HEK293 (cell line): ENCODE measurements at regions not wholly inside any gene's neighbourhood (a gene's known extent, or its start where the extent isn't known, plus 50 kb on each side); places are given as distances from the start of the nearest gene placed in this dataset.

Experiments
- CTCF ChIA-PET: fragments of 350-600 bp; formaldehyde crosslinking; extraction: SDS; loops from one replicate; lab custom pipeline; 2021; ENCODE audit warnings: antibody characterized with exemption; lab: Yijun Ruan, JAX
- POLR2A ChIA-PET: fragments of 300-600 bp; formaldehyde crosslinking; extraction: SDS; loops from one replicate; lab custom pipeline; 2020; ENCODE audit warnings: antibody characterized with exemption, inconsistent platforms; lab: Yijun Ruan, JAX
- H3K27ac ChIP-seq: fragments of 200-500 bp; sonication (Bioruptor generic); 2 replicates; pipeline ENCODE4 v1.5.1; 2014; ENCODE audit warnings: low read depth, low read length, control low read depth, inconsistent platforms; ENCODE audit errors: extremely low read depth
- H3K36me3 ChIP-seq, 2 experiments: fragments of 200-500 bp in 1 of 2; sonication (Bioruptor generic) in 1 of 2; 1 replicate in 1 of 2; 2 replicates in 1 of 2; pipeline ENCODE4 v1.5.1; 2014 to 2017; ENCODE audit warnings: inconsistent platforms in 2 of 2, low read length in 2 of 2; ENCODE audit not compliant: control insufficient read depth in 2 of 2, insufficient read depth in 1 of 2
- H3K4me1 ChIP-seq: fragments of 200-500 bp; sonication (Bioruptor generic); 2 replicates; pipeline ENCODE4 v1.5.1; 2014; ENCODE audit warnings: mild to moderate bottlenecking, low read length, inconsistent platforms; ENCODE audit not compliant: control insufficient read depth, insufficient read depth
- H3K4me3 ChIP-seq: 2 replicates; pipeline ENCODE4 v1.5.1; 2011; ENCODE audit warnings: low read depth, mild to moderate bottlenecking, control low read depth, low read length, moderate library complexity
- H3K9me3 ChIP-seq: fragments of 200-500 bp; sonication (Bioruptor generic); 2 replicates; pipeline ENCODE4 v1.5.1; 2014; ENCODE audit warnings: low read depth, low read length, inconsistent platforms; ENCODE audit not compliant: control insufficient read depth, insufficient read depth
- FEZF1 ChIP-seq: fragments of 450-650 bp; formaldehyde crosslinking; IDR thresholded peaks from 2 replicates; pipeline ENCODE4 v1.5.1; 2016; ENCODE audit warnings: missing biosample characterization, missing genetic modification characterization
- GFI1B ChIP-seq: fragments of 450-650 bp; formaldehyde crosslinking; IDR thresholded peaks from 2 replicates; pipeline ENCODE4 v1.5.1; 2016; ENCODE audit warnings: missing biosample characterization, missing genetic modification characterization
- INSM2 ChIP-seq: fragments of 450-650 bp; formaldehyde crosslinking; IDR thresholded peaks from 2 replicates; pipeline ENCODE4 v1.5.1; 2016; ENCODE audit warnings: missing biosample characterization, missing genetic modification characterization
- KLF9 ChIP-seq: fragments of 450-650 bp; formaldehyde crosslinking; IDR thresholded peaks from 2 replicates; pipeline ENCODE4 v1.5.1; 2016; ENCODE audit warnings: missing biosample characterization, missing genetic modification characterization, low read depth
- SCRT1 ChIP-seq: fragments of 450-650 bp; formaldehyde crosslinking; IDR thresholded peaks from 2 replicates; pipeline ENCODE4 v1.5.1; 2016; ENCODE audit warnings: missing biosample characterization, missing genetic modification characterization, borderline replicate concordance
- WT1 ChIP-seq: fragments of 450-650 bp; formaldehyde crosslinking; IDR thresholded peaks from 2 replicates; pipeline ENCODE4 v1.5.1; 2016; ENCODE audit warnings: missing biosample characterization, missing genetic modification characterization
- ZNF121 ChIP-seq: fragments of 450-650 bp; formaldehyde crosslinking; IDR thresholded peaks from 2 replicates; pipeline ENCODE4 v1.5.1; 2016; ENCODE audit warnings: missing biosample characterization, missing genetic modification characterization
- ZNF140 ChIP-seq: fragments of 450-650 bp; formaldehyde crosslinking; IDR thresholded peaks from 2 replicates; pipeline ENCODE4 v1.5.1; 2016; ENCODE audit warnings: missing biosample characterization, missing genetic modification characterization
- ZNF148 ChIP-seq: fragments of 450-650 bp; formaldehyde crosslinking; IDR thresholded peaks from 2 replicates; pipeline ENCODE4 v1.5.0; 2017; ENCODE audit warnings: missing biosample characterization, missing genetic modification characterization, borderline replicate concordance
- ZNF202 ChIP-seq: fragments of 450-650 bp; formaldehyde crosslinking; IDR thresholded peaks from 2 replicates; pipeline ENCODE4 v1.5.1; 2016; ENCODE audit warnings: missing biosample characterization, missing genetic modification characterization, borderline replicate concordance
- ZNF23 ChIP-seq: fragments of 450-650 bp; formaldehyde crosslinking; IDR thresholded peaks from 2 replicates; pipeline ENCODE4 v1.5.1; 2016; ENCODE audit warnings: missing biosample characterization, missing genetic modification characterization, borderline replicate concordance
- ZNF394 ChIP-seq: fragments of 450-650 bp; formaldehyde crosslinking; IDR thresholded peaks from 2 replicates; pipeline ENCODE4 v1.5.1; 2016; ENCODE audit warnings: missing biosample characterization, missing genetic modification characterization, mild to moderate bottlenecking, moderate library complexity, borderline replicate concordance
- ZNF660 ChIP-seq: fragments of 450-650 bp; IDR thresholded peaks from 2 replicates; pipeline ENCODE4 v1.5.1; 2018; ENCODE audit warnings: missing biosample characterization, mild to moderate bottlenecking, missing genetic modification characterization
- ZNF777 ChIP-seq: fragments of 450-650 bp; formaldehyde crosslinking; IDR thresholded peaks from 2 replicates; pipeline ENCODE4 v1.5.1; 2017; ENCODE audit warnings: missing biosample characterization, missing genetic modification characterization, borderline replicate concordance
- TF ChIP-seq, protein P1 (sequence below): fragments of 450-650 bp; formaldehyde crosslinking; IDR thresholded peaks from 2 replicates; pipeline ENCODE4 v1.5.1; 2016; ENCODE audit warnings: missing biosample characterization, missing genetic modification characterization
- TF ChIP-seq, protein P2 (sequence below): fragments of 450-650 bp; formaldehyde crosslinking; IDR thresholded peaks from 2 replicates; pipeline ENCODE4 v1.5.1; 2016; ENCODE audit warnings: missing biosample characterization, missing genetic modification characterization
- TF ChIP-seq, protein P3 (sequence below): fragments of 450-650 bp; formaldehyde crosslinking; IDR thresholded peaks from 2 replicates; pipeline ENCODE4 v1.5.1; 2016; ENCODE audit warnings: missing biosample characterization, missing genetic modification characterization

DNA sequence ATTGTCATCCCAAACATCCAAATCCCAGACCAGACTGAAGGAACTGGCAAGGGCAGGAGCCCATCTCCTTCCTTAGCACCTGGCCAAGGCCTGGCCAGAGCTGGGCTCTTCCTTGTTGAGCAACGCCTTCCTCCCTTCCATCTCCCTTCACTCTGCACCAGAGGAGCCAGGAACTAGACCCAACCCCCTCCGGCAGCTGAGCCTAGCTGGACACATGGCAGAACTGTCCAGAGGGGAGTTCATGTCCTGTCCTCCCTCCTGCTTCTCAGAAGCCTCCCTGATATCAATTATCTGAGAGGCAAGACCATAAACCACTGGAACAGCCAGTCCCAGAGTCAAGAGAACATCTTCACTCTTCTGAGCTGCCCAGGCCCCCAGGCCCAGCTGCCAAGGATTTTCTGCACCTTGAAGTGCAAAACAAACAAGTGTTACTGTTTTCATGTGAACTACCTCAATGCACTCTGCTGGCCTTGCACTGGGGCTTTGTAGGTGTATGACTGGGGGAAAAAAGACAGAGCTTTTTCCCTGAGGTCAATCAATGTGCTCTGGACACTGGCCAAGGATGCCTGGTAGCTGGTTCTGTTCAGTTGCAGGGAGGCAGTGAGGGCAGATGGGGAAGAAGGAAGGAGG, 104.5 kb upstream of the KCNK12 start:
- ChIA-PET POLR2A (no interaction called here), CTCF (interaction anchor here (1.4 to 1.5 kb wide), 2 partner anchors 21 kb away, joined by 4 to 5 read pairs; no protein-coding TSS in a partner anchor)
- H3K9me3 ChIP-seq = no peaks in the 10 kb centered on the region
- no peak for TF ChIP-seq ZNF23 (tag by site-specific recombination)
- no peak for TF ChIP-seq ZNF121 (tag by site-specific recombination)
- TF ChIP-seq ZNF202 (tag by site-specific recombination) = no peak
- TF ChIP-seq, protein P1, sequence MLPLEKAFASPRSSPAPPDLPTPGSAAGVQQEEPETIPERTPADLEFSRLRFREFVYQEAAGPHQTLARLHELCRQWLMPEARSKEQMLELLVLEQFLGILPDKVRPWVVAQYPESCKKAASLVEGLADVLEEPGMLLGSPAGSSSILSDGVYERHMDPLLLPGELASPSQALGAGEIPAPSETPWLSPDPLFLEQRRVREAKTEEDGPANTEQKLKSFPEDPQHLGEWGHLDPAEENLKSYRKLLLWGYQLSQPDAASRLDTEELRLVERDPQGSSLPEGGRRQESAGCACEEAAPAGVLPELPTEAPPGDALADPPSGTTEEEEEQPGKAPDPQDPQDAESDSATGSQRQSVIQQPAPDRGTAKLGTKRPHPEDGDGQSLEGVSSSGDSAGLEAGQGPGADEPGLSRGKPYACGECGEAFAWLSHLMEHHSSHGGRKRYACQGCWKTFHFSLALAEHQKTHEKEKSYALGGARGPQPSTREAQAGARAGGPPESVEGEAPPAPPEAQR (tag by site-specific recombination) = no peak
- no peak for TF ChIP-seq FEZF1 (tag by site-specific recombination)
- no peak for TF ChIP-seq SCRT1 (tag by site-specific recombination)
- TF ChIP-seq WT1 (tag by site-specific recombination) = no peak
- no peak for TF ChIP-seq ZNF140 (tag by site-specific recombination)
- no peak for TF ChIP-seq GFI1B (tag by site-specific recombination)
- no peak for TF ChIP-seq ZNF394 (tag by site-specific recombination)
- TF ChIP-seq ZNF148 (tag by site-specific recombination) = no peak
- TF ChIP-seq, protein P2, sequence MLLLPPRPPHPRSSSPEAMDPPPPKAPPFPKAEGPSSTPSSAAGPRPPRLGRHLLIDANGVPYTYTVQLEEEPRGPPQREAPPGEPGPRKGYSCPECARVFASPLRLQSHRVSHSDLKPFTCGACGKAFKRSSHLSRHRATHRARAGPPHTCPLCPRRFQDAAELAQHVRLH (tag by site-specific recombination) = no peak
- TF ChIP-seq ZNF777 (tag by site-specific recombination) = no peak
- no peak for TF ChIP-seq INSM2 (tag by site-specific recombination)
- TF ChIP-seq ZNF660 (tag by site-specific recombination) = no peak
- no peak for TF ChIP-seq KLF9 (tag by site-specific recombination)
- TF ChIP-seq, protein P3, sequence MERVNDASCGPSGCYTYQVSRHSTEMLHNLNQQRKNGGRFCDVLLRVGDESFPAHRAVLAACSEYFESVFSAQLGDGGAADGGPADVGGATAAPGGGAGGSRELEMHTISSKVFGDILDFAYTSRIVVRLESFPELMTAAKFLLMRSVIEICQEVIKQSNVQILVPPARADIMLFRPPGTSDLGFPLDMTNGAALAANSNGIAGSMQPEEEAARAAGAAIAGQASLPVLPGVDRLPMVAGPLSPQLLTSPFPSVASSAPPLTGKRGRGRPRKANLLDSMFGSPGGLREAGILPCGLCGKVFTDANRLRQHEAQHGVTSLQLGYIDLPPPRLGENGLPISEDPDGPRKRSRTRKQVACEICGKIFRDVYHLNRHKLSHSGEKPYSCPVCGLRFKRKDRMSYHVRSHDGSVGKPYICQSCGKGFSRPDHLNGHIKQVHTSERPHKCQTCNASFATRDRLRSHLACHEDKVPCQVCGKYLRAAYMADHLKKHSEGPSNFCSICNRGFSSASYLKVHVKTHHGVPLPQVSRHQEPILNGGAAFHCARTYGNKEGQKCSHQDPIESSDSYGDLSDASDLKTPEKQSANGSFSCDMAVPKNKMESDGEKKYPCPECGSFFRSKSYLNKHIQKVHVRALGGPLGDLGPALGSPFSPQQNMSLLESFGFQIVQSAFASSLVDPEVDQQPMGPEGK (tag by site-specific recombination) = no peak
- TF ChIP-seq, all 188 proteins: peak for 0
- Histone ChIP-seq H3K36me3 (no peaks in the 10 kb centered on the region), H3K27ac (no peak overlapping the region), H3K4me3 (no peak overlapping the region), H3K4me1 (no peaks in the 10 kb centered on the region)
